HG03520 (cell line): ENCODE measurements at regions not wholly inside any gene's neighbourhood (a gene's known extent, or its start where the extent isn't known, plus 50 kb on each side); places are given as distances from the start of the nearest gene placed in this dataset.

Source experiments
- ATAC-seq: cut with Tn5 transposase; IDR thresholded peaks from one replicate; pipeline ENCODE4 v1.9.1; 2021; ENCODE audit warnings: mild to moderate bottlenecking, moderate library complexity; ENCODE audit not compliant: unreplicated experiment

GRCh38 chr12:24025153-24025798 lies 75.8 kb upstream of the SOX5 start:
- ATAC-seq, result no peak

GRCh38 chr12:24023081-24023480 lies 73.6 kb upstream of the SOX5 start:
- no peak for ATAC-seq

DNA sequence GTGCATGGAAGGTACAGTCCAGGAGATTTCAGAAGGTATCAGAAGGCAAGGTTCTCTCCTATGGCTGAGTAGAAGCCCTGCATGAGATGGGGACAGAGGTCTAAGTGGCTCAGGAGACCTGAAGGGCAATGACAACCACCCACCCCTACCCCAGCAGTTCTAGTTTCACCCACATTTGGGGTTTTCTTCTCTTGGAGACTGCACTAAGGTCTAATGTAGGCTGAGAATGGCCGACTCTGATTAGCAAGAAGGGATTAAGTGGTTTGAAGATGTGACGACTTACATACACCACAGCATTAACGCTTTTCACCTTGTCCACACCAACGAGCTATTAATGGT lies 71.7 kb upstream of the SOX5 start:
- ATAC-seq, result no peak

GRCh38 chr12:24020397-24021163 lies 71.1 kb upstream of the SOX5 start:
- ATAC-seq, result no peak

DNA sequence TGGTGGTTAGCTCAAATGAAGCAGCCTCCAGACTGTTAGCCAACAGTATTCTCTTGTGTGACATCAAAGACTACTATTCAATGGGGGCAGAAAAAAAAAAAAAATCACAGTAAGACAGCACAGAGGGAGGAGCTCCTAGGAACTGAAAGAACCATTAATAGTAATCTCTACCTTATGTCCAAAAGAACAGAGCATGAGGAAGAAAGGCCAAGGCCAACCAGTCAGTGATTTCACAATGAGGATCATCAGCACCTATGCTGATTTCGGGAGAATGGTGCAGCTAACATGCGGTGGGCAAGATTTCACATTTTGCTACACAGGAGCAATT lies 66.3 kb upstream of the SOX5 start:
- ATAC-seq, result no peak

GRCh38 chr12:24014915-24015832 lies 65.7 kb upstream of the SOX5 start:
- ATAC-seq, result no peak

DNA sequence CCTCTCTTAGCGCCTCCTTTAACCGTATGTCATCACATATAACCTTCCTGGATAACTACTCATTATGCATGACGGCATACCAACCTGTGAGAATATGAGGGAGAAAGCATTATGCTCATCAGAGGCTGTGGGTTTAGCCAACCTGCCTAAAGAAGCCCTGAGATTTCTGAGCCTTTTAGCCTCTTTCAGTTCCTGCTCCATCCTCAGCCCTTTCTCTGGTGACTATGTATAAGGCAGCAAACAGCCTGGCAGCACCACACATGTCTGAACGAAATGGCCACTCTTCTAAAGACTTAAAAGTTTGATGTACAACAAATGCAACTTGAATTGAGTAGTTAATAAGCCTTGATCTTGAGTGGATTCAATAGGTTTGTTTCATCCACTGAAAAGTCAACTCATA lies 64.8 kb upstream of the SOX5 start:
- ATAC-seq, result no peak

DNA sequence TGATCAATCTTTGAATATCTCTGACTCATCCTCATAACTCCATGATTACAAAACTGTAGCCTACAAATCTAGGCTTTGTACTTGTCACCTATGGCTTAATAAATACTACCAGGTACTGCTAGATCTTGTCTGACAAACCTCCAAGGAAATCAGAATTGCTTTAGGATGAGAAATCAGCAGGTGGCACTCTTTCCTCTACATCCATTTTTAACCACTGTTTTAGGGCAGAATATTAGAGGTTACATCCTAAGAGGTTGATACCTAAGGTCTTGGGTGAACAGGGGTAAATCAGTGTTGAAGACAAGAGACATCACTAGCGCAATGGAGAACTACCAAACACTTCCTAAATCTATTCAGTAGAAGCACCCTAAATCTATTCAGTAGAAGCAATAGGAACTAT lies 63.1 kb upstream of the SOX5 start:
- no peak for ATAC-seq

GRCh38 chr12:24011927-24012507 lies 62.5 kb upstream of the SOX5 start:
- ATAC-seq, result no peak

- ATAC-seq, result no peak
Observed at GRCh38 chr12:24008166-24008565, 58.7 kb upstream of the SOX5 start.
